ENCODE measurements at regions not wholly inside any gene's neighbourhood (a gene's known extent, or its start where the extent isn't known, plus 50 kb on each side); places are given as distances from the start of the nearest gene placed in this dataset.

DNA sequence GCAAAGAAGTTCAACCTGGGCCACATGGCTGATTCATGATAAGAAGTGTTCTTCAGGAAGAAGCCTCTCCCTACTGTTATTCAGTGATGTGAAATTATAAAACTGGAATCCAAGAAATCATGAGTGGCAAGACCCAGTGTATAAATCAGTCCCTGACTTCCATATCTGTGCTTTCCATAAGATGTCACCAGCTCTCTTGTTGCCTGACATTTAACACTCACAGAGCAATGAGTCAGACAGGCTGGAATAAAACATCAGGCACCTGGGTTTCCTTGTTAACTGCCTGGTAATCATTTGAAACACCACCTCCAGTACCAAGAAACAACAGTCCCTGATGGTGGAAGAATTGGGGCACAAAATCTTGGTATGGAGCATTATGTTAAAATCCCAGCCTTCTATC, 76.1 kb downstream of the SCG2 start:
- DNase-seq (ENCODE audit: low spot score in 2 of 2): no peak
- H3K36me3 Mint-ChIP-seq: no peaks in the 10 kb centered on the region
- H3K27ac Mint-ChIP-seq: no peak overlapping the region
- H3K9me3 Mint-ChIP-seq: no peaks in the 10 kb centered on the region
- no peak for ATAC-seq

DNA sequence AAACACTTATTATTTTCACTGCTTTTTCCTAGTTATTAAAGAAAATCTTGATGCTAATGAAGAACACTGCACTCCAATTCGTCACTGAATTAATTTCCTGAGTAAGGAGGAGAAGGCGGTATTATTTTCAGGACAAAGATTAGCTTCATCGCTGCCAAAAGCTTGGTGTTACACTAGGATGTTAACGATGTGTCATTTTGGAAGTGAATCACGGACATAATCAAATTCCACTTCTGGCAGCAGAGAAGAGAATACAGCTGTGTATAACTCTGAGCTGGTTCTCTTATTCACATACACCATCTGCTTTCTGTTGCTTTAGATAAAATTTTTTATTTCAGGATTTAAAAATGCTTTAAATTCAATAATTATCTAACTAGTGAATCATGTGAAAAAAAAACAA, 74.1 kb downstream of the SCG2 start:
- no peak for DNase-seq (ENCODE audit: low spot score in 2 of 2)

DNA sequence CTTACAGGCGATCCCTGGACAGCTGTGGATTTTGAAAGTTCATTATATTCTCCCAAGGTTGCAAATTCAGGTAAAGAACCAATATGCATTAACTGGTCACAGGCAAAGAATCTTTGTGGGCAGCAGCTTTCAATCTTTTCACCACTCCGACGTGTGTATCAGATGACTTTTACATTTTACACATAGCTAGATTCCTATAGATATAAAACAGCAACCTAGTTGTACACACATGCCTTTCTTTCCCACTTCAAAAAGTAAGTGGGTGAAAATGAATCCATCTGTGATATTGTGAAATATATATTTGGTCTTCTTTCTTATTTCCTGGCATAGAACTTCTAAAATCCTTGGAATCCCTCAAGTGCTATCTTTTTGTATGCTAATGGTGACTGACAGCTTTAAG, 72.5 kb downstream of the SCG2 start:
- Mint-ChIP-seq H3K9me3 (no peaks in the 10 kb centered on the region), H3K36me3 (no peaks in the 10 kb centered on the region), H3K27ac (no peak overlapping the region)
- no peak for DNase-seq (ENCODE audit: low spot score in 2 of 2)
- ATAC-seq: no peak

More for the DNA sequence above, 74.1 kb downstream of the SCG2 start:
- Mint-ChIP-seq H3K9me3 (no peaks in the 10 kb centered on the region), H3K36me3 (no peaks in the 10 kb centered on the region), H3K27ac (no peak overlapping the region)
- no peak for ATAC-seq

DNA sequence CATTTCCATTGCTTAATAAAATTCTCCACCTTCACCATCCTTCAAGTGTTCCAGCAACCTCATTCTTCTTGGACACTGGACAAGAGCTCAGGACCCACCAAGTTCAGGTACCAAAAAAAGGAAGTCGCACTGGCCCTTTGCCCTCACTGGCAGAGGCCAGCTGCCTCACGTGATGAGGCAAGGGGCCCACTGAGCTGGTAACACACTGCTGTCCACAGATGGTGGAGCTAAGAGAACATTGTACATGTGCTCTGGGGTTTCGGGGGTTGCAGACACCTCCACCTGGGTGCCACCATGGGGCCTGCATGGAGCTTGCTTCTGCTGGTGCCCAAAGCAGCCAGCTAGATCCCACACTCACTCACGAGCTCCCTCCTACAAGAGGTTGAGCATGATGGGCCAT, 71.3 kb downstream of the SCG2 start:
- Mint-ChIP-seq H3K9me3 (no peaks in the 10 kb centered on the region), H3K27ac (no peak overlapping the region), H3K36me3 (no peaks in the 10 kb centered on the region)
- DNase-seq (ENCODE audit: low spot score in 2 of 2): no peak
- no peak for ATAC-seq

DNA sequence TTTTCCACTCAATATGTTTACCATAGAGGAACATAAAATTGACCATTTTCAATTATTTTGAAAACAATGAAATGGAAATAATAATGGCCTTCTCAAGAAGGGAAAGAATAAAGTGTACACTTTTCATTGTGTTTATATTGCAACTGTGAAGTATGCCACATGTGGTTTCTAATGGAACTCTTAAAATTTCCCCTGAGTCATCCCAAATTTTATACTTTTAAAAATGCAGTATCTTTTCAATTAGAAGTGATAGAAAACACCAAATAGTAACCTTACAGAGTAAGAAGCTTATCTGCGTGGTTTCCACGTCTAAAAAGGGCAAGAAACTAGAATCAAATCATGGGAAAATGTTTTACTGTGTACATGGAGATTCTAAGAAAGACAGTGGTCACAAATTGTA, 70.0 kb downstream of the SCG2 start:
- DNase-seq (ENCODE audit: low spot score in 2 of 2) (no peak), ATAC-seq (no peak)
- Mint-ChIP-seq H3K36me3 (no peaks in the 10 kb centered on the region), H3K27ac (no peak overlapping the region), H3K9me3 (peaks cover 0 to 8% of the 10 kb centered on the region in 2 donors)

DNA sequence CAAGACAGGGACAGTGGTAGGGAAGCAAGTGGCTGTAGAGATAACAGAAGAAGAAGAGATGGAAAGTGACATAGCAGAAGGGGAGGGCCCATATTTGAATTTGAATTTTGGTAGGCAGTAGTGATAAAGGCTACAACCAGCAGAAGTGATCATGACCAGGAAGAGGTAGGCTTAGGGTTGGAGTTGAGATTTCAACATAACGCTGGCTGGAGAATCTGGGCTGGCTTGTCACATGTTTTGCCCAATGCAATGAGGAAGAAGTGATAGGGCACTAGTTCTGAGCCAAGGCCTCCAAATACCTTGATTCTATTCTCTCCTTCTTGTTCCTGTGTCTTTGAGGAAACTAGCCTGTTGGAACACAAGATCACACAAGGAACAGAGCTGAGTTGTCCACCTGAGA, 69.4 kb downstream of the SCG2 start:
- H3K27ac Mint-ChIP-seq: no peak overlapping the region
- H3K9me3 Mint-ChIP-seq: peaks cover 0 to 10% of the 10 kb centered on the region in 2 donors
- DNase-seq (ENCODE audit: low spot score in 2 of 2) (no peak), ATAC-seq (no peak)
- no peaks in the 10 kb centered on the region for H3K36me3 Mint-ChIP-seq

DNA sequence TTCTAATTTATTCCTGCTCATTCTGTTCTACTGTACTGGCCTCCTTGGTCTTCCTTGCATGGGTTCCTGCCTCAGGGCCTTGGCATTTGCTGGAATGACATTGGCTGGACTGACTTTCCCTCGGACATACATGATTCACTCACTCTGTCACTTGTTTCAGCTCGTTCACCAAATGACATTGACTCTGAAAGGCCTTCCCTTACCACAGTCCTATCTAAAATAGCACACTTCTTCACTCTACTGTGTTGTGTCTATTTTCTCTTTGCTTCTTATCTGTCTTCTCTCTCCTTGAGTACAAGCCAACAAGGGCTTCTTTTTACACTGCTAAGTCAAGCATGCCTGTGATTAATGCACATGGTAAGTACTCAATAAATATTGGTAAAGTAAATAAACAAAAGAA, 65.6 kb downstream of the SCG2 start:
- DNase-seq (ENCODE audit: low spot score in 2 of 2) (no peak), ATAC-seq (no peak)
- no peak overlapping the region for H3K27ac Mint-ChIP-seq
- no peaks in the 10 kb centered on the region for H3K36me3 Mint-ChIP-seq
- H3K9me3 Mint-ChIP-seq: peaks cover 0 to 10% of the 10 kb centered on the region in 2 donors

DNA sequence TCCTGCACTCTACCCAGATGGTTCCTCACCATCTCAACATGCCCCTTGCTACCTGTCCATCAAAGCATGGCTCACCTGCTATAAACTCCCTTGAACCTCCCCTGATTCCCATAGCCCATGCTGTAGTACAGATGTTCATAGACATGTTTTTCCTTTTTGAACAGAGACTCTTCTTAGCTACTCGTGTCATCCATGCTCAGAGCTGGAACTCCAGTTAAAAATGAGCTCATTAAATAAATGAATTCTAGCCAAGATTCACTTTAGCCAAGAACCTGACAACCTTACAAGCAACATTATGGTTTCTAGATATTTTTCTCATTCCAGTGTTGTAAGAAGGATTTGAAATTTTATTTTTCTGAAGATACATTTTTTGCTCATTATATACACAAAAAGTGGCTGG, 65.0 kb downstream of the SCG2 start:
- peaks cover 0 to 10% of the 10 kb centered on the region in 2 donors for H3K9me3 Mint-ChIP-seq
- no peak overlapping the region for H3K27ac Mint-ChIP-seq

DNA sequence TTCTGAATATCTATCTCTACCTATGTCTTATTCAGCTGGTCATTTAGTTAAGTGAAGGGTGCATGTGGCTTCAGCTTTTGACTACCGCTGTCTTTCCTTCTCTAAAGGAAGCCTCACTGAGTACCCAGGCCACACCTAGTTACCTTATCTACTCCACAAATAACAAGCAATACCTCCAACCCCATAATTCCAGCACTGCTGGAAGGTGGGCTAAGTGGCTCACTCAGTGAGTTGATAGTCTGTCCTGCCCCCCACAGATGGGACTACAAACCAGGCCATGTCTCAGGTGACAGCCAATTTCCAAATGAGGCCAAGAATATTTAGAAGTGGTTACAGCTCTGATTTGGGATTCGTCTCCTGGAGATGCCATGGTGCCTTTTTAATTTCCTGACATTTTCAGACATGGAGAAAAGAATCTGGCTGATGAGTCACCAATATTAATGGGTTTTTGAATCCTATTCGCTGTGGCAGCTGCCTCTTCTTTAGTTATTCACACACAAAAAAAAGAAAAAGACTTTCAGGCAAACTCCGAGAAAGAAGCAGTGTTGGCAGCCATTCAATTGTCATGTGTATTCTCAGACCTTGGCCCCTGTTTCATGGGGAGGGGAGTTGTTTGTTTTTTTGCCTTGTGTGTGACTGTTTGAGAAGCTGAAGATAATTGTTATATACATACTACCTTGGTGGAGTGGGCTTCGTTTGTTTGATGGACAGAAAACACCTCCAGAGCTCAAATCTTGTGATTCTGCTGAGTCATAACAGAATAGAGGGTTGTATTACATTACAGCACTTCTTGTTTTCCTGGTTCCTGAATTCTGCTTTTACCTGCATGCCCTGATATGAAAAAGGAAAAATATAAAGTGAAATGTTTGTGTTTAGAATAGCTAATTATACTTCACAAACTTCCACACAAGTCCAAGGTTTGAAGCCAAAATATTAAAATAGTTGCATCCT, 64.2 kb downstream of the SCG2 start:
- no peak for DNase-seq (ENCODE audit: low spot score in 2 of 2)
- Mint-ChIP-seq H3K27ac (no peak overlapping the region), H3K9me3 (peaks cover 0 to 10% of the 10 kb centered on the region in 2 donors), H3K36me3 (no peaks in the 10 kb centered on the region)
- ATAC-seq: no peak

More for the DNA sequence above, 65.0 kb downstream of the SCG2 start:
- DNase-seq (ENCODE audit: low spot score in 2 of 2) (no peak), ATAC-seq (no peak)
- no peaks in the 10 kb centered on the region for H3K36me3 Mint-ChIP-seq

DNA sequence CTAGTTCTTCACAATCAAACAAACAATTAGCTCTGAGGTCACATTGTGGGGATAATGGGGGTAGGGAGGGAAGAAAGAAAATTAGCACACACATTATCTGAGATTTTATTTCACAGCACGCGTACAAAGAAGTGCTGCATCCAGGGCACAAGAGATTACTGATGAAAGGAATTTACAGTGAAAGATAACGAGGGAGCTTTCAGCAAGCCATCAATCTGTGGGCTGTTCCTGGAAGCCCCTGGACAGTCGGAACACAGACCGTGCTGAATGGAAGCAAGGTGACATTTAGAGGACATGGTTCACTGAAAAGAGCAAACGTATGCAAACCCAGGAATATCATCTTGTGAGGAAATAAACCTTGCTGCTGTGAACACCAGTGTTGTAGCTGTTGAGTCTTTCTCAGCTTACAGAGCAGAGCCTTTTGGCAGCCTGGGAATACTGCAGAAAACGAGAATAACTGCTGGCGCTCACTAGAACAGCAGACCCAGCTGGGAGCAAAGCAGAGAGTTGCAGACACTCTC, 63.2 kb downstream of the SCG2 start:
- Mint-ChIP-seq H3K36me3 (no peaks in the 10 kb centered on the region), H3K9me3 (peaks cover 0 to 10% of the 10 kb centered on the region in 2 donors), H3K27ac (no peak overlapping the region)
- DNase-seq (ENCODE audit: low spot score in 2 of 2) (no peak), ATAC-seq (no peak)

DNA sequence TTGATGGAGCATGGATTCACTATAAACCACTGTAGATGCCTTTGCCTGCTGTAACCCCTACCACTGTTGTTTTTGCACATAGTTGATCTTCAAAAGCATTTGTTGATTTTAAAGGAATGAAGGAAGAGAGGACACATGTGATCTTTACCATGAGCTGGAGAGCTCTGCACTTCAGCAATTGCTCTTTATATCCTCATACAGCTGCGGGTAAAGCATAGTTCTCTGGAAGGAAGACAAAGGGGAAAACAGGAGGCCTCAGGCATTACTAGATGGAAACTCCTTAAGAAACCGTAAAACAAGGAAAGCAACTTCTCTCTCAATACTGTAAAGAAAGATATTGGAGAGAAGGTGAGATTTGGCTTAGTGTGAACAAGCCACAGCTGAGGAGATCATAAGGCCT, 60.6 kb downstream of the SCG2 start:
- no peak overlapping the region for H3K27ac Mint-ChIP-seq
- DNase-seq (ENCODE audit: low spot score in 2 of 2) (no peak), ATAC-seq (no peak)
- no peaks in the 10 kb centered on the region for H3K36me3 Mint-ChIP-seq
- peaks cover 0 to 7% of the 10 kb centered on the region in 2 donors for H3K9me3 Mint-ChIP-seq

DNA sequence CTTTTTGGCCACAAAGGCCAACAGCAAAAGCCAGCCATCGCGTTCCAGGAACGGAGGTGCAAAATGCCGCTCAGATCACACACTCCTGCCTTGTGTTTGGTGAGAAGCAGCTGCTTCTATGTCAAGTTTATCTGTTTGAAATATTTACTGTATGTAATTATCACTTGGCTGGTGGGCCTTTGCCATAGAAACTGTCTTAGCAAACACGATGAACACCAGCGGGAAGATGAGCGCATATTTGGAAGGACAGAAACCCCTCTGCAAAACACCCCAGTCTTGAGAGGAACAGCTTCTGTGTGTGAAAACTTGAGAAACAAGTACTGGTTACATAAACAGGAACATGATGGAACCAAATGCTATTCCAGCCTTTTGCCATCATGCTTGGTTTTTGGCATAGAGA, 59.7 kb downstream of the SCG2 start:
- Mint-ChIP-seq H3K27ac (no peak overlapping the region), H3K36me3 (no peaks in the 10 kb centered on the region), H3K9me3 (no peaks in the 10 kb centered on the region)
- ATAC-seq: no peak
- DNase-seq (ENCODE audit: low spot score in 2 of 2): no peak

DNA sequence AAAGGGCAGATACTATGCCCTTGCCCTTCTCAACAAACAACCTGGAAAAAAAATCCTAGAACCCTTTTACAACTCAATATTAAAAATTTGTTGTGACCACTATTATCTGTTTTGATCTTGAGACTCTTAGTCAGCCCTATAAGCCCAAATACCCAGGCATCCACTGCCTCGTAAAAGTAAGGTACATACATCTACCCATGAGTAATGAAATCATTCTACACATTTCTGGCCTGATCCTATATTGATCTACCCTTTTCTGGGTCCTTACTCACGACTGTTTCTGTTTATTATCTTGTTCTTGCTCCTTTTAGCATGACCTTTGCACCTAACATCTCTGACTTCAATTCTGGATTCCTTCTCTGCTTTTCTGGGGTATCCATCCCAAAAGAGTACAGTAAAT, 56.8 kb downstream of the SCG2 start:
- Mint-ChIP-seq H3K36me3 (no peaks in the 10 kb centered on the region), H3K27ac (no peak overlapping the region), H3K9me3 (no peaks in the 10 kb centered on the region)
- DNase-seq (ENCODE audit: low spot score in 2 of 2) (no peak), ATAC-seq (no peak)

DNA sequence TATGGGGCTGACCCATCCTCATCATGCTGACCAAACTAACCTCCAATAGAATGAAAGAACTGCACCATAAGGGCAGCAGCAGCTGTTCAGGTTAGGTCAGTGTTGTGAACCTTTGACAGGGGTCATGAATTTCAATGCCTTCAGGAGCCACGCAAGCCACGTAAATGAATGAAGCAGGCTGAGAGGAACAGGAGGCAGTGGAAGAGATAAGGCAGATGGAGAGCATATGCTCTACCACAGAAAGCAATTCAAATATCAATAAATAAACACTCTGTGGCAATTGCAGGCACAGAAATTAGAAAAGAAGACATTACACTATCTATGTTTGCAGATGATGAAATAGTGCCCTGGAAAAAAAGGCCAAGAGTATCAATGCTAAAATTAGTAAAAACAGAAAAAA, 56.3 kb downstream of the SCG2 start:
- Mint-ChIP-seq H3K27ac (no peak overlapping the region), H3K36me3 (no peaks in the 10 kb centered on the region), H3K9me3 (no peaks in the 10 kb centered on the region)
- DNase-seq (ENCODE audit: low spot score in 2 of 2) (no peak), ATAC-seq (no peak)

Measured in activated naive CD4-positive, alpha-beta T cell treated with anti-CD3 and anti-CD28 coated beads, Interleukin-2, amount 50 U/mL, for 72 hours (primary cell).